Prostate gland (tissue), 2 donors: ENCODE measurements at regions not wholly inside any gene's neighbourhood (a gene's known extent, or its start where the extent isn't known, plus 50 kb on each side); places are given as distances from the start of the nearest gene placed in this dataset.

Source experiments
- POLR2A ChIP-seq: fragments of 450-650 bp; IDR thresholded peaks from one replicate; pipeline ENCODE4 v1.6.1; 2016; ENCODE audit warnings: antibody characterized with exemption, mild to moderate bottlenecking
- TF ChIP-seq, protein P1 (sequence below), 4 experiments: fragments of 200-600 bp in 2 of 4; fragments of 450-650 bp in 2 of 4; sonication (generic) in 2 of 4; IDR thresholded peaks; 1 replicate in 3 of 4; 2 replicates in 1 of 4; pipeline ENCODE4 v1.5.1; 2016 to 2019; ENCODE audit warnings: antibody characterized with exemption in 4 of 4, mild to moderate bottlenecking in 2 of 4, moderate library complexity in 2 of 4

DNA sequence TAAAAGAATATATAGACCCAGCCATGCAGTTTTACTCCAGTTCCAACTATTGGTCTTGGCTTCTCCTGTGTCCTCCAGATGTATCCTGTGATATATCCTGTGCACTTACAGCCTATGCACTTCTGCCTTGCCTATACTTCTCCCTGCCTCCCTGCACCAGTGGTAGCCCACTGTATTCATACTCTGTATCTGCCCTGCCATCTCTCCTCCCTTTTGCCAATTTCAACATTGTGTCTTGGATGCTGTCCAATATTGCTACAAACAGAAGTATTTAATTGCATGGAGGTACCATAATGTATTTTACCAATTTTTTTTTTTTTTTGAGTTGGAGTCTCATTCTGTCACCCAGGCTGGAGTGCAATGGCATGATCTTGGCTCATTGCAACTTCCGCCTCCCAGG lies 242.7 kb downstream of the HAPSTR1 start:
- TF ChIP-seq POLR2A = no peak
- TF ChIP-seq, protein P1, sequence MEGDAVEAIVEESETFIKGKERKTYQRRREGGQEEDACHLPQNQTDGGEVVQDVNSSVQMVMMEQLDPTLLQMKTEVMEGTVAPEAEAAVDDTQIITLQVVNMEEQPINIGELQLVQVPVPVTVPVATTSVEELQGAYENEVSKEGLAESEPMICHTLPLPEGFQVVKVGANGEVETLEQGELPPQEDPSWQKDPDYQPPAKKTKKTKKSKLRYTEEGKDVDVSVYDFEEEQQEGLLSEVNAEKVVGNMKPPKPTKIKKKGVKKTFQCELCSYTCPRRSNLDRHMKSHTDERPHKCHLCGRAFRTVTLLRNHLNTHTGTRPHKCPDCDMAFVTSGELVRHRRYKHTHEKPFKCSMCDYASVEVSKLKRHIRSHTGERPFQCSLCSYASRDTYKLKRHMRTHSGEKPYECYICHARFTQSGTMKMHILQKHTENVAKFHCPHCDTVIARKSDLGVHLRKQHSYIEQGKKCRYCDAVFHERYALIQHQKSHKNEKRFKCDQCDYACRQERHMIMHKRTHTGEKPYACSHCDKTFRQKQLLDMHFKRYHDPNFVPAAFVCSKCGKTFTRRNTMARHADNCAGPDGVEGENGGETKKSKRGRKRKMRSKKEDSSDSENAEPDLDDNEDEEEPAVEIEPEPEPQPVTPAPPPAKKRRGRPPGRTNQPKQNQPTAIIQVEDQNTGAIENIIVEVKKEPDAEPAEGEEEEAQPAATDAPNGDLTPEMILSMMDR (IDR thresholded peaks at IDR 0.05) = no peak
